Transverse colon (tissue), 4 donors: ENCODE measurements at regions not wholly inside any gene's neighbourhood (a gene's known extent, or its start where the extent isn't known, plus 50 kb on each side); places are given as distances from the start of the nearest gene placed in this dataset.

Experiments used
- DNase-seq: peaks from one replicate; pipeline ENCODE4 v3.0.0-alpha.2; 2019
- H3K27ac ChIP-seq, 4 donors: fragments of 200-600 bp; sonication (generic); 2 replicates each; pipeline ENCODE4 v1.5.1; 2016 to 2018; ENCODE audit warnings: inconsistent platforms in 4 of 4
- H3K27me3 ChIP-seq: fragments of 200-600 bp; sonication (generic); 2 replicates; pipeline ENCODE4 v1.5.1; 2017; ENCODE audit warnings: inconsistent platforms
- H3K36me3 ChIP-seq, 4 donors: fragments of 200-600 bp; sonication (generic); 2 replicates each; pipeline ENCODE4 v1.5.1; 2017 to 2019; ENCODE audit warnings: inconsistent platforms in 4 of 4
- H3K4me1 ChIP-seq, 4 donors: fragments of 200-600 bp; sonication (generic); 2 replicates each; pipeline ENCODE4 v1.5.1; 2017 to 2020; ENCODE audit warnings: inconsistent platforms in 4 of 4
- H3K4me3 ChIP-seq, 4 donors: fragments of 200-600 bp; sonication (generic); 1 replicate in 1 of 4; 2 replicates in 3 of 4; pipeline versions ENCODE4 v1.5.1 to v1.6.1; 2017 to 2019; ENCODE audit warnings: inconsistent platforms in 4 of 4
- H3K9me3 ChIP-seq, 2 donors: fragments of 200-600 bp; sonication (generic); 2 replicates each; pipeline ENCODE4 v1.5.1; 2017 to 2019; ENCODE audit warnings: inconsistent platforms in 2 of 2
- EP300 ChIP-seq: sonication (generic); formaldehyde crosslinking; IDR thresholded peaks from one replicate; pipeline ENCODE4 v1.6.1; 2017; ENCODE audit warnings: antibody characterized with exemption, low read depth
- POLR2A ChIP-seq: fragments of 450-650 bp; IDR thresholded peaks from one replicate; pipeline ENCODE4 v1.6.1; 2016; ENCODE audit warnings: antibody characterized with exemption, mild to moderate bottlenecking, moderate library complexity
- POLR2AphosphoS5 ChIP-seq, 3 donors: sonication (generic); formaldehyde crosslinking; IDR thresholded peaks; one replicate each; pipeline ENCODE4 v1.6.1; 2016; ENCODE audit warnings: antibody characterized with exemption in 3 of 3
- WGBS, 2 donors: methylation state at CpG; one replicate each; pipeline ENCODE4 v1.1.5; 2018; ENCODE audit warnings: low coverage in 1 of 2; 5-methylcytosine and 5-hydroxymethylcytosine counted together
- in situ Hi-C, 4 donors: fragments of 200-750 bp; cut with MboI; loops; one replicate each; pipeline versions ENCODE4 v1.15.0 to v1.15.1; 2017; ENCODE audit warnings: low sequenced_read_pairs in 3 of 4, low pct_ligation_motif_present in 1 of 4, low pct_unique_long_range_greater_than_20kb in 1 of 4
- intact Hi-C: fragments of 100-400 bp; cut with DNase I; formaldehyde crosslinking; loops from one replicate; pipeline ENCODE4 v1.15.1; 2023; ENCODE audit warnings: low total_unique reads
- TF ChIP-seq, protein P1 (sequence below), 5 experiments: fragments of 200-600 bp in 3 of 5; fragments of 450-650 bp in 2 of 5; sonication (generic) in 3 of 5; IDR thresholded peaks; 1 replicate in 2 of 5; 2 replicates in 3 of 5; pipeline ENCODE4 v1.5.1; 2016 to 2017; ENCODE audit warnings: antibody characterized with exemption in 5 of 5, inconsistent platforms in 3 of 5, mild to moderate bottlenecking in 2 of 5, moderate library complexity in 1 of 5

DNA sequence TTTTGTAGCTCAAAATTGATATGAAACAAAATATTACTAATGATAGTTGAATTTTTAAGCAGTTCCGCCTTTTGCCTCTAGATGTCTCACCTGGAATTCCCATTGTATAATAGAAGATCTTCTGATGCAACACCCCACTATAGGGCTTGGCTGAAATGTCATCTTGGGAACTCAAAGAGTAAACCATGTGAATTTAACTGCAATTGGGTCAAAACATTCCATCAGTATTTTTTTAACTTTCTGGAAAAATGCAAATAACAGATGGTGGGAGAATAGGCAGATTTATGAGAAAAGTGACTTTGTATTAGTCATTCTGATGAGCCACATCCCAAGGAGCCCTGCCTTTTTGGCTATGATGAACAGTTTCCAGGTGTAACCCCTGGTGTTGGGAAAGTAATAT, 489.9 kb downstream of the NYAP2 start:
- DNase-seq = no peak
- TF ChIP-seq, protein P1, sequence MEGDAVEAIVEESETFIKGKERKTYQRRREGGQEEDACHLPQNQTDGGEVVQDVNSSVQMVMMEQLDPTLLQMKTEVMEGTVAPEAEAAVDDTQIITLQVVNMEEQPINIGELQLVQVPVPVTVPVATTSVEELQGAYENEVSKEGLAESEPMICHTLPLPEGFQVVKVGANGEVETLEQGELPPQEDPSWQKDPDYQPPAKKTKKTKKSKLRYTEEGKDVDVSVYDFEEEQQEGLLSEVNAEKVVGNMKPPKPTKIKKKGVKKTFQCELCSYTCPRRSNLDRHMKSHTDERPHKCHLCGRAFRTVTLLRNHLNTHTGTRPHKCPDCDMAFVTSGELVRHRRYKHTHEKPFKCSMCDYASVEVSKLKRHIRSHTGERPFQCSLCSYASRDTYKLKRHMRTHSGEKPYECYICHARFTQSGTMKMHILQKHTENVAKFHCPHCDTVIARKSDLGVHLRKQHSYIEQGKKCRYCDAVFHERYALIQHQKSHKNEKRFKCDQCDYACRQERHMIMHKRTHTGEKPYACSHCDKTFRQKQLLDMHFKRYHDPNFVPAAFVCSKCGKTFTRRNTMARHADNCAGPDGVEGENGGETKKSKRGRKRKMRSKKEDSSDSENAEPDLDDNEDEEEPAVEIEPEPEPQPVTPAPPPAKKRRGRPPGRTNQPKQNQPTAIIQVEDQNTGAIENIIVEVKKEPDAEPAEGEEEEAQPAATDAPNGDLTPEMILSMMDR (IDR thresholded peaks at IDR 0.05) = peak; percentile 64 to 79 (median 73)
- TF ChIP-seq POLR2AphosphoS5 (IDR thresholded peaks at IDR 0.05) = no peak
- no peak for TF ChIP-seq EP300
- H3K4me1 ChIP-seq = no peaks in the 10 kb centered on the region
- WGBS, 2 donors = 0 to 6% methylated on average over 1 of the region's 1 CpG
- no peaks in the 10 kb centered on the region for H3K27me3 ChIP-seq
- no peak overlapping the region for H3K4me3 ChIP-seq
- H3K9me3 ChIP-seq = no peaks in the 10 kb centered on the region
- no peaks in the 10 kb centered on the region for H3K36me3 ChIP-seq
- in situ Hi-C loops = loop anchor here (10.0 to 25.0 kb wide), 2 partner anchors 915 to 1098 kb away; no protein-coding TSS in a partner anchor
- intact Hi-C loops = loop anchor here (5.0 to 10.0 kb wide), 2 partner anchors 215 to 913 kb away; no protein-coding TSS in a partner anchor
- H3K27ac ChIP-seq = no peak overlapping the region

DNA sequence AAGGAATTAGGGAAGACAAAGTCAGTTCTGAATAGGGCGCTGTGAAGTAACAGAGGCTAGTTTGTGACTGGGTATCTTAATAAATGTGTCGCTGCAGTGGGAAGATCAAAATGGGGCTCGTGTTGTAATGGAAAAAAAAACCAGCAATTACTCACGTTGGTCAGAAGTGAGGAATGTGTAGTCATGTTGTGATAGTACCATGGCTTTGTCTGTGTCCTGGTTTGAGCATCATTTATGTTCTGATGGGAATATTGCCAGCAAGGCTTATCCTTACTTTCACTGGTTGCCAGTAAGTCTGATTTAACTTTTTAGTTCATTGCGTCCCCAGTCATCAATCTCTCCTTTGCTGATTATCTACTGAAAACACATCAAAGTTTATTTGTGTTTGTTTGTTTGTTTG, 467.6 kb downstream of the NYAP2 start:
- intact Hi-C loops = no loop called here
- TF ChIP-seq EP300 (no peak), POLR2A (no peak), POLR2AphosphoS5 (IDR thresholded peaks at IDR 0.05) (no peak)
- TF ChIP-seq, protein P1 (IDR thresholded peaks at IDR 0.05) = no peak
- WGBS, 2 donors = 56 to 64% methylated on average over 5 of the region's 5 CpGs
- Histone ChIP-seq H3K4me1 (no peaks in the 10 kb centered on the region), H3K36me3 (no peaks in the 10 kb centered on the region), H3K9me3 (no peaks in the 10 kb centered on the region), H3K27ac (no peak overlapping the region), H3K4me3 (no peak overlapping the region), H3K27me3 (no peaks in the 10 kb centered on the region)
- in situ Hi-C loops = no loop called here
- DNase-seq = no peak

DNA sequence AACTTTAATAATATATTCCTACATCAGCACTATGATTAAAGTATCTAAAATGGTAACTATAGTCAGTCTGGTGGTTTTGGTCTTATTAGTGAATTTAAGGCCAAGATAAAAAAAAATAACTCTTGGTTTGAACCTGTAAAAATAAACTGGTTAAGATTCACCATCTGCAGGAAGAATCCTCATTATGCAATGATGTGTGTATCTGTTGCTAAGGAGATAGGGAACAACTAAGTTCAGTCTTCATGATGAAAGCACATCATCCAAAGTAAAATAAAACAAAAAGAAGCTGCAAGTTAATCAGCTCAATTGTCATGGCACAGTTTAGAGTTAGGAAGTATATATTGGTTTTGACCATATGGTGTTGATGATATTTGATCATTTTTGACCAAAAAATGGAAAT, 466.0 kb downstream of the NYAP2 start:
- intact Hi-C loops = no loop called here
- Histone ChIP-seq H3K27ac (no peak overlapping the region), H3K9me3 (no peaks in the 10 kb centered on the region), H3K4me3 (no peak overlapping the region), H3K36me3 (no peaks in the 10 kb centered on the region), H3K4me1 (no peaks in the 10 kb centered on the region), H3K27me3 (no peaks in the 10 kb centered on the region)
- DNase-seq = no peak
- in situ Hi-C loops = no loop called here
- TF ChIP-seq EP300 (no peak), POLR2A (no peak), POLR2AphosphoS5 (IDR thresholded peaks at IDR 0.05) (no peak)
- TF ChIP-seq, protein P1 (IDR thresholded peaks at IDR 0.05) = no peak

DNA sequence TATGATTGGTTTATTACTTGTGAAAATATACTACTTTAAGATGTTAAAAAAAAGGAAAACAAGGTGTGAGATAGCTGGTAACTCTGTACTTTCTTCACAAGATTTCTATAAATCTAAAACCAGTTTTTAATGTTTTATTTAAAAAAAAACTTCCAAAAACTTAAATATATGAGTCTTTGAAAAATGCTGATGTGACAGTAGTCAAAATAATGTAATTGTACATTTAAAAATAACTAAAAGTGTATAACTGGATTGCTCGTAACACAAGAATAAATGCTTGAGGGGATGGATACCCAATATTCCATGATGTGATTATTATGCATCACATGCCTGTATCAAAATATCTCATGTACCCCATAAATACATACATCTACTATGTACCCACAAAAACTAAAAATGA, 464.9 kb downstream of the NYAP2 start:
- H3K4me3 ChIP-seq = no peak overlapping the region
- no peaks in the 10 kb centered on the region for H3K27me3 ChIP-seq
- no peak overlapping the region for H3K27ac ChIP-seq
- in situ Hi-C loops (no loop called here), intact Hi-C loops (no loop called here)
- WGBS, 2 donors = 75 to 91% methylated on average over 1 of the region's 1 CpG
- no peak for TF ChIP-seq POLR2A
- no peak for DNase-seq
- H3K9me3 ChIP-seq = no peaks in the 10 kb centered on the region
- H3K36me3 ChIP-seq = no peaks in the 10 kb centered on the region
- no peaks in the 10 kb centered on the region for H3K4me1 ChIP-seq

DNA sequence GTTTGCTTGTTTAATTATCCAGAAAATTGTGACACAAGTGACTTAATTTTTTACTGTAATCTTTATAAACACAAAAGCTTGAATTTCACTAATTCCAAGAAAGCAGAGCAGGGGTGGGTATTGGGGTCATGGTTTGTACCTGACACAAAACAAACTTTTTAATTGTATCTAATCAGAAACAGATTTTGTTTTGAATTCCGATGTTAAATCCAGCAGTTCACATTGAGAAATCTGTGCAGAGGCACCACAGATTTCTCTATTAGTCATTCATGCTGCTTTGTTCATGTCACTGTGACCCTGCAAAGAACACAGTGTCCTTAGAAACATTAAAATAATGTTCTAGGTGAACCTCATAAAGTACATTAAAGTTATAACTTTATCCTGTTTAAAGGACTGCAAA, 443.4 kb downstream of the NYAP2 start:
- DNase-seq = no peak
- Histone ChIP-seq H3K36me3 (no peaks in the 10 kb centered on the region), H3K4me3 (no peak overlapping the region), H3K27me3 (no peaks in the 10 kb centered on the region), H3K27ac (no peak overlapping the region), H3K9me3 (no peaks in the 10 kb centered on the region), H3K4me1 (no peaks in the 10 kb centered on the region)
- TF ChIP-seq, protein P1 (IDR thresholded peaks at IDR 0.05) = no peak
- TF ChIP-seq EP300 (no peak), POLR2AphosphoS5 (IDR thresholded peaks at IDR 0.05) (no peak), POLR2A (no peak)
- in situ Hi-C loops (no loop called here), intact Hi-C loops (no loop called here)
- WGBS, 2 donors = 56% methylated on average over 1 of the region's 1 CpG
